ENCODE measurements at regions not wholly inside any gene's neighbourhood (a gene's known extent, or its start where the extent isn't known, plus 50 kb on each side); places are given as distances from the start of the nearest gene placed in this dataset.

GRCh38 chr12:13666806-13667205 lies 314.6 kb downstream of the GRIN2B start:
- H3K27me3 ChIP-seq (ENCODE audit: control insufficient read depth, insufficient read depth, low read length) = no peaks in the 10 kb centered on the region
- H3K9me3 ChIP-seq (ENCODE audit: control insufficient read depth in 2 of 3, insufficient read depth in 1 of 3, low read length in 3 of 3) = no peaks in the 10 kb centered on the region
- no peaks in the 10 kb centered on the region for H3K4me1 ChIP-seq (ENCODE audit: control insufficient read depth in 2 of 3, insufficient read depth in 2 of 3, low read depth in 1 of 3, low read length in 3 of 3)
- H3K36me3 ChIP-seq (ENCODE audit: control insufficient read depth in 2 of 3, insufficient read depth in 3 of 3, low read length in 3 of 3) = no peaks in the 10 kb centered on the region
- H3K9ac ChIP-seq (ENCODE audit: low read length in 3 of 3) = no peak overlapping the region
- no peak for TF ChIP-seq CTCF (IDR thresholded peaks at IDR 0.05; ENCODE audit: borderline replicate concordance, extremely low read depth, insufficient read depth)
- FAIRE-seq (no peak), DNase-seq (no peak)
- no peak overlapping the region for H3K27ac ChIP-seq (ENCODE audit: low read depth in 2 of 2, low read length in 2 of 2)
- intact Hi-C loops (cut with DNase I) = no loop called here
- no peak overlapping the region for H3K4me3 ChIP-seq (ENCODE audit: low read length in 3 of 3)

GRCh38 chr12:13661005-13661887 lies 320.2 kb downstream of the GRIN2B start:
- peak; percentile 83 for TF ChIP-seq CTCF (IDR thresholded peaks at IDR 0.05; ENCODE audit: borderline replicate concordance, extremely low read depth, insufficient read depth)
- H3K27ac ChIP-seq (ENCODE audit: low read depth in 2 of 2, low read length in 2 of 2) = no peak overlapping the region
- no peaks in the 10 kb centered on the region for H3K36me3 ChIP-seq (ENCODE audit: control insufficient read depth in 2 of 3, insufficient read depth in 3 of 3, low read length in 3 of 3)
- no peaks in the 10 kb centered on the region for H3K27me3 ChIP-seq (ENCODE audit: control insufficient read depth, insufficient read depth, low read length)
- no peaks in the 10 kb centered on the region for H3K4me1 ChIP-seq (ENCODE audit: control insufficient read depth in 2 of 3, insufficient read depth in 2 of 3, low read depth in 1 of 3, low read length in 3 of 3)
- intact Hi-C loops (cut with DNase I) = no loop called here
- H3K9me3 ChIP-seq (ENCODE audit: control insufficient read depth in 2 of 3, insufficient read depth in 1 of 3, low read length in 3 of 3) = no peaks in the 10 kb centered on the region
- FAIRE-seq (peak; percentile 54), DNase-seq (peak; percentile 43 to 80 (median 48))
- H3K4me3 ChIP-seq (ENCODE audit: low read length in 3 of 3) = no peak overlapping the region
- H3K9ac ChIP-seq (ENCODE audit: low read length in 3 of 3) = no peak overlapping the region

- H3K4me3 ChIP-seq (ENCODE audit: low read length in 3 of 3) = no peak overlapping the region
- no peak for FAIRE-seq
- no peak overlapping the region for H3K9ac ChIP-seq (ENCODE audit: low read length in 3 of 3)
- H3K27ac ChIP-seq (ENCODE audit: low read depth in 2 of 2, low read length in 2 of 2) = no peak overlapping the region
- H3K27me3 ChIP-seq (ENCODE audit: control insufficient read depth, insufficient read depth, low read length) = no peaks in the 10 kb centered on the region
- no peaks in the 10 kb centered on the region for H3K36me3 ChIP-seq (ENCODE audit: control insufficient read depth in 2 of 3, insufficient read depth in 3 of 3, low read length in 3 of 3)
- H3K4me1 ChIP-seq (ENCODE audit: control insufficient read depth in 2 of 3, insufficient read depth in 2 of 3, low read depth in 1 of 3, low read length in 3 of 3) = no peaks in the 10 kb centered on the region
- intact Hi-C loops (cut with DNase I) = no loop called here
- DNase-seq = no peak
- TF ChIP-seq CTCF (IDR thresholded peaks at IDR 0.05; ENCODE audit: borderline replicate concordance, extremely low read depth, insufficient read depth) = no peak
- H3K9me3 ChIP-seq (ENCODE audit: control insufficient read depth in 2 of 3, insufficient read depth in 1 of 3, low read length in 3 of 3) = no peaks in the 10 kb centered on the region
These were observed 326.9 kb downstream of the GRIN2B start for GRCh38 chr12:13654456-13654855.
